ENCODE measurements at regions not wholly inside any gene's neighbourhood (a gene's known extent, or its start where the extent isn't known, plus 50 kb on each side); places are given as distances from the start of the nearest gene placed in this dataset.

- TF ChIP-seq POLR2A (IDR thresholded peaks at IDR 0.05) (no peak), CTCF (IDR thresholded peaks at IDR 0.05) (no peak), POLR2AphosphoS5 (IDR thresholded peaks at IDR 0.05) (no peak), EP300 (IDR thresholded peaks at IDR 0.05) (no peak)
Observed at GRCh38 chr15:95106801-95107200, 875.4 kb downstream of the MCTP2 start.

All from suprapubic skin (tissue), 4 donors.